ENCODE measurements at regions not wholly inside any gene's neighbourhood (a gene's known extent, or its start where the extent isn't known, plus 50 kb on each side); places are given as distances from the start of the nearest gene placed in this dataset.

- DNase-seq, result no peak
Measured at GRCh38 chr3:56923526-56924224, 121.9 kb upstream of the ARHGEF3 start.

- no peak for DNase-seq
Measured at GRCh38 chr3:56921573-56922453, 120.1 kb upstream of the ARHGEF3 start.

GRCh38 chr3:56919797-56920195, 118.0 kb upstream of the ARHGEF3 start:
- no peak for DNase-seq

- DNase-seq, result no peak
Measured at GRCh38 chr3:56919137-56919796, 117.5 kb upstream of the ARHGEF3 start.

GRCh38 chr3:56918111-56918568, 116.4 kb upstream of the ARHGEF3 start:
- DNase-seq, result no peak

- no peak for DNase-seq
Measured at GRCh38 chr3:56917361-56918110, 115.8 kb upstream of the ARHGEF3 start.

DNA sequence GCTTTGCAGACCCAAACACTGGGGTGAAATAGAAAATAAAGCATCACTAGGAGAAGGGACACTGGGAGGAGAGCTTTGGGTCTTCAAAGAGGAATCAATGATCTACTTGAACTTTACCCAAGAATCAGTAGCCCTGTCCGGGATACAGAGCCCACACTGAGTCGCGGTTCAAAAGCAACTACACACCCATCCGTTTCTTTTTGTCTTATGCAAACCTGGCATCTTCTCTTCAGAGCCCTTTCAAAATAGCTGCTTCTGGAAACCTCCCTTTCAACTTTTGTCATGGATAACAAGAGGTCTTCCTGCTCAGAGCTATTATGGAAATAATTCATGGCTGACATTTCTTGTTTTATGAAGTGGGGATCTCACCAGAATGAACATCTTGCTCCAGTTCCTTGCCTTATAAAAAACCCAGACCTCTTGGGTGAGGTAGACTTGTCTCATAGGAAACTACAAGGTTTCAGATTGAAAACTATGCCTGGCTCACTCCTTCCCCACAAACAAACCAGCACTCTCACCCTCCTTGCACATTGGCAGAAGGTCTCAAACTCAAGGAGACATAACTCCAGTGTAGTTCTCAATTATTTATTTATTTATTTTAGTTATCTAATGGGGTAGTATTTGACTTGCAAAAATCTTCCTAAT, 115.1 kb upstream of the ARHGEF3 start:
- DNase-seq, result no peak

DNA sequence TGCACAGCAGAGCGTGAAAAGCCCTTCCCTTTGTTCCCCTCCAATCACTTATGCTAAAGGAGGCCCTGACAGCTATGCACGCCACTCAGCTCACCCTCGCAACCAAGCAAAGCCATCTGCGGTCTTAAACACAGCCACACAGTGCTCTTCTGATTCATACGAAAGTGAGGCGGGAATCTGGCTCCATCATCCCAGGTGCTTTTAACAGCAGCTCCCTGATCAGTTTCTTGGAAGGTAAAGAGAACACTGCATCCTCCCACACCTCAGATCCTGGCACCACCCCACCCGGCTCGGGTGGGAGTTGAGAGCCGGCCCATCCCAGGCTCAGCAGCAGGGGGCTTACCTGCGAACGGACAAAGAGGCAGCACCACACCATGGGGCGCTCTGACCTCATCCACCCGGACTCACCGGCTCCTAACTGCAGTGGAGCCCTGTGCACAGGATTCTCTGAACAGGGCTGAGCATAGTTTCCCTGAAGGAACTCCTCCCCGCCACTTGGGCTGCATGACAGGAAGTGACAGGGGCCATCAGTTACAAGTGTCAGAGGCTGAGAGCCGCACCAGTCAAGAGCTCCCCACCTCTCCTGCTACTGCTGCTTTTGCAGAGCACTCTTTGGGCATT, 114.3 kb upstream of the ARHGEF3 start:
- DNase-seq, result no peak

DNA sequence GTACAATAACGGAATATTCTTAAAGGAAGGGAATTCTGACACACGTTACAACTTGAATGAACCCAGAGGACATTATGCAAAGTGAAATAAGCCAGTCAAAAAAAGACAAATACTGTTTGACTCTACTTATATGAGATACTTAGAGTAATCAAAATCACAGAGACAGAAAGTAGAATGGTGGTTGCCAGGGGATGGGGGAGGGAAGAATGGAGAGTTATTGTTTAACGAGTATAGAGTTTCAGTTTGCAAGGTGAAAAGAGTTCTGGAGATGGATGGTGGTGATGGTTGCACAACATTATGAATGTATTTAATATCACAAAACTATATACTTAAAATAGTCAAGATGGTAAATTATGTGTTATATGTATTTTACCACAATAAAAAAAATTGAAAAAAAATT, 112.9 kb upstream of the ARHGEF3 start:
- DNase-seq, result no peak

DNA sequence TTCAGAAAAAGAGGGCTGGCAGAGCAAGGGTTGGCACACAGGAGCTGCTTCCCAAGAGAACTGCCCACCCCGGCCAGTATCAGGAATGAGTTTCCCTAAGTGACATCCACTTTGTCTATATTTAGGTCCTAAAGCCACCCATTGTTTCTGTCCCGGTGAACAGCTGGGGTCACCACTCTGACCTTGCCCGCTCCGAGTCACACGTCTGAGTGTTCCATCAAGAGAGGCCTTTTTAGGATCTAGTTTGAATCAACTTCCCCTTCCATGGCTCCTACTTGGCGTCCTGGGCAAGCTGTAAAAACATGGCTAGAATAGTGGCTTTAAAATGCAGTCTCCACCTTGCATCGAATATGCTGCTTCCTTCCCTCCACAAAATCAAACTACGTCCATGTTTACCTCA, 109.6 kb upstream of the ARHGEF3 start:
- DNase-seq, result no peak

DNA sequence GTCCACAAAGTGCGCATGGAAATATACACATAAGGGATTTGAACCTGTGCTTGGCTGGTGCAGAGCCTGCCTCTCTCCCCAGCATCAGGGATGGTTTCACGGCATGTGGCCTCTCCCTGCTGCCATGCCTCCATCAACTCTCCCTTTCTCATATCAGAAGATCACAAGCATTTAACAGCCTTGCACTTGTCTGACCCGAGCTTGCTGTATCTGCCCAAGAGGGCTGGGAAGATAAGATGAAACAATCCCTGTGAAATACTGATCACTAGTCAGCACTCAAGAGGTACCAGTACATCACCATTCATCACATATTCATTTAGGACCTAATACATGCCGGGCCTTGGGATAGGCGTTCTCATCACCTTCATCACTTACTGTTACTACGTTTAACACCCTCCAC, 107.6 kb upstream of the ARHGEF3 start:
- DNase-seq, result no peak

GRCh38 chr3:56908004-56908403, 106.3 kb upstream of the ARHGEF3 start:
- DNase-seq, result no peak

DNA sequence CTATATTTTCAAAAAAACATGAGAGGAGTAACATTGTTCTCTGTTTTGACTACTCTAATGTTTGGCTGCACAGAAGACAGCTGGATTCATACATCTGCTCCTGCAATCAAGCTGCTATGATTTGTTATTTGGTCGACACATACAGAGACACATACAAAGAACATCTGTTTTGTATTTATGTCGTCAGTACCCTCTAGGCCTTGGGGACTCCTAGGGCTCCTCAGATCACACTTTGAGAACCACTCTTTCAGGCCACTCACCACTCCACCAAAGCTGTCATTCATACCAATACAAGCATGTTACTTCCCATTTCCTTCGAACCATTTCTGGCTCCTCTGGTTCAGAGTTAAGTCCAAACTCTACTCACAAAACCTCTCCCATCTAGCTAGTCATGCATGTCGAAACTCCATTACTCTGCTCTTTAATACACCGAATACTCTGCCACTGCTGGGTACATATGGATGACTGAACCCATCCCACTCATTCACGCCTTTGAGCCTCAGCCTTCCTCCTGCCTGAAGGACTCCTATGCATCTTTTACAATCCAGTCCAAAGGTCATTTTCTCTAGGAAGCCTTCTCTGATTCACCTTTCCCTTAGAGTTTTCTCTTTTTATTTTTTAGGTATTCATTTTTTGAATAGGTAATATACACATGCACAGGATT, 102.9 kb upstream of the ARHGEF3 start:
- no peak for DNase-seq

DNA sequence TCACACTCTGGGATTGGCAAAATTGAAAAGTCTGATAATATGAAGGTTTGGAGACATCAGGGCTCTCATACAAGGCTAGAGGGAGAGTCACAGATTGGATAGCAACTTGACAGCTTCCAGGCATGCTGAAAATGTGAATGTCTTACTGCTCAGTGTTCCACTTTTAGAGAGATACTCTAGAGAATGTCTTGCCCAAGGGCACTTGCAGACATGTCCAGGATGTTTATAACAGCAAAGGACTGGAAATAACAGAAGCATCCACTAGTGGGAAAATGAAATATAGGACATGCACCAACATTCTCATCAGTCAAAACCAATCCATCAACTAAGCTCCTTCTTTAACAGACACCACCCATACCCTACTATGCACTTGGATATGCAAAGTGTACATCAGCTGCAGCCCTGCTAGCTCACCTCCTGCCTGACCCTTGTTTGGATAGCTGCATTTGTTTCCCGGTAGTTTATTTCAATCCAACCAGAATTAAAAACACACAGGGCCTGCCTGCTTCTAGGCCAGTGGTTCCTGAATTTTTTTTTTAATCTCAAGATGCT, 101.6 kb upstream of the ARHGEF3 start:
- DNase-seq, result no peak

DNA sequence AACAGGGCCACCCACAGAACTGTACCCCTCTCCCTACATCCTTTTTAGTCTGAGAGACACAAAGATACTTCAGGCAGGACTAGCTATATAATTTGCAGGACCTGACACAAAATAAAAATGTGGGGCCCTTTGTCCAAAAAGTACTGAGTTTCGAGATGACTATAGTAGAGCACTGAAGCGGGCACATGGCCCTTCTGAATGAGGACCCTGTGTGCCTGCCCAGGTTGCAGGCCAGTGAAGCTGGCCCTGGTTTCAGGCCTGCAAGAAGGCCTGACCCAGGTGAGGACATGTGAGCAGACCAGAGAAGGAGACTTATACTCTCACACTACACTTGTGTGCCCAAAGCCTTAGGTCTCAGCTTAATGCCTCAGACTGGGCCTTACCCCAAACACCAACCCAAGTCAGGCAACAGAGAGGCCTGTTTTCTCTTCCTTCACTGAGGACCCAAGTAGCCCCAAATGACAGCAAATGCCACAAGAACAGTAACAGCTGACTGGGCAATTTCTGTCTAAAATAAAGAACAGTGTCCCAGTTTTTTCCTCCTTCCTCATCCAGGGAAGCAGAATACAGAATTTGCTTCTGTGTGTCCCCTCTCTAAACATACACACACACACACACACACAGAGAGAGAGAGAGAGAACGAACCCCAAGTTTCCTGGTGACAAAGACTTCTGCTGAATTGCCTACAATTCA, 100.9 kb upstream of the ARHGEF3 start:
- no peak for DNase-seq

- no peak for DNase-seq
Measured at GRCh38 chr3:56900801-56901200, 99.1 kb upstream of the ARHGEF3 start.

DNA sequence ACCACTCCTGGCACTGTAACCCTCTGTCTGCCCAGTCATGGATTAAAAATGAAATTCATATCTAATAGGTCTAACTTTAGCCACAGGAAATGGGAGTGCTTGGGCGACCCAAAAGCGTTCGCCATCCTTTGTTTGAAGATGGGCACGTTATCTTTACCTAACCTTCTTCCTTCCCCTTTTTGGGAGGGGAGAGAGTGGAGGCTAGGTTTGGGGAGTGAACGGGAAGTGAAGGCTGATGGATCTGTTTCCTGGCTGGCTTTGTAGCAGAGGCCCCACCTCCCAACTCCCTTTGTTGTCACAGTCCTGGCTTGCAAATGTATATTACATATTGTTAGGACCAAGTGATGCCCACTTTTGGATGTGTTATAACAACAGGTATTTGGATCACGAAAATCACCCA, 98.1 kb upstream of the ARHGEF3 start:
- DNase-seq, result no peak

DNA sequence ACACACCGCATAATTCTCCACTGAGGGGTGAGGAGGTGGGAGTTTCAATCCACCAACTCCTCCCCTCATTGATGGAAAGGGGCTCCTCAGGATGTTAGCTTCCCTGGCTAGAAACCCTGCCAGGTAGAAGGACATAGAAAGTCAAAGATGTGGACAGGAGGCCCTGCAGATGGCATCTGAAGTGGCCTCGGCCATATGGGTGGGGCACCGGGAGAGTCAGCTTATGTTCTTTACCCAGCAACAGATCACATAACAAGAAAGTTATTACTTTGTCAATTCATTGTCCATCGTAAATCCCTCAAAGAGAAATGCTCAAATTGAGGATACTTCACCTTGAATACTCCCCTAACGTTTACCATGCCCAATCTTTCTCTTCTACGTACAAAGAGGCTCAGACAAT, 97.3 kb upstream of the ARHGEF3 start:
- DNase-seq, result no peak

- no peak for DNase-seq
Measured at GRCh38 chr3:56896357-56896756, 94.6 kb upstream of the ARHGEF3 start.

- DNase-seq, result peak; percentile 45
Measured at GRCh38 chr3:56894881-56895431, 93.2 kb upstream of the ARHGEF3 start.
